ENCODE measurements at regions not wholly inside any gene's neighbourhood (a gene's known extent, or its start where the extent isn't known, plus 50 kb on each side); places are given as distances from the start of the nearest gene placed in this dataset.
A peak's percentile ranks its signal among the peaks of the same experiment; 100 is the strongest.

DNA sequence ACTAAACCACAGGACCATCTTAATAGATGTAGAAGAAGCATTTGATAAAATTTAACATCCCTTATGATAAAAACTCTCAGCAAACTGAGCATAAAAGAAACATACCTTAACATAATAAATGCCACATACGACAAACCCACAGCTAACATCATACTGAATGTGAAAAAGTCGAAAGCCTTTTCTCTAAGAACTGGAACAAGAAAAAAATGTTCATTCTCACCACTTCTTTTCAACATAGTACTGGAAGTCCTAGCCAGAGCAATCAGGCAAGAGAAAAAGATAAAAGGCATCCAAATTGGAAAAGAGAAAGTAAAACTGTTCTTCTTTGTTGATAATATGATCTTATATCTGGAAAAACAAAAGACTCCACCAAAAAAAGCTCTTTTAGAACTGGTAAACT, 134.2 kb downstream of the RPL22L1 start:
- Histone ChIP-seq H3K9ac (no peak overlapping the region), H3K4me1 (ENCODE audit: control insufficient read depth in 1 of 2, insufficient read depth in 2 of 2, low read depth in 1 of 2, low read length in 1 of 2) (peaks cover 2 to 10% of the 10 kb centered on the region in 2 experiments; a peak in 3 of 4 replicates)
- POLR2A ChIA-PET = no interaction called here

DNA sequence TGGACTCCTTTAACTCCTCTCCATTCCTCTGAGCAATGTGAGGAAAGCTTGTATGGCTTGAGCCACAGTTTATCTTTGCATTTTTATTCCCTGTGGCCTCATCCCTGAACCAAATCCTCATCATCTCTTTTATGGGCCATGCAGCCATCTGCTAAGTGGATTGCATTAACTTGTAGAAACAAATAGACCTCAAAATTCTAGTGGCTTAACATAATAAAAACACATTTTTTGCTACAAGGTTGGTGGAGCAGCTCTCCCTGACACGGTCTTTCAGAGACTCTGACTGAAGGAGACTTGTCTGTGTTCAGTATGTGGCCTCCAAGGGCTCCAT, 135.3 kb downstream of the RPL22L1 start:
- Histone ChIP-seq H2AFZ (ENCODE audit: low read depth) (no peak overlapping the region), H3K27me3 (ENCODE audit: insufficient read depth) (no peaks in the 10 kb centered on the region), H3K4me1 (ENCODE audit: control insufficient read depth in 1 of 2, insufficient read depth in 2 of 2, low read depth in 1 of 2, low read length in 1 of 2) (peaks cover 6 to 7% of the 10 kb centered on the region in 2 experiments; a peak in 2 of 4 replicates), H3K79me2 (ENCODE audit: insufficient read depth) (no peaks in the 10 kb centered on the region), H3F3A (replicated peaks; ENCODE audit: insufficient read depth) (no peaks in the 10 kb centered on the region), H3K9me3 (no peaks in the 10 kb centered on the region), H4K20me1 (ENCODE audit: insufficient read depth) (no peaks in the 10 kb centered on the region), H3K9ac (no peak overlapping the region), H3K27ac (ENCODE audit: low read depth in 2 of 2, low read length in 1 of 2) (no peak overlapping the region), H3K9me2 (no peaks in the 10 kb centered on the region), H3K4me3 (ENCODE audit: low read depth in 2 of 2, low read length in 1 of 2) (no peak overlapping the region), H3K4me2 (no peak overlapping the region), H3K36me3 (replicated peaks in 1 of 2; ENCODE audit: control insufficient read depth in 1 of 2, insufficient read depth in 2 of 2, low read length in 1 of 2) (no peaks in the 10 kb centered on the region)
- ChIA-PET POLR2A (no interaction called here), CTCF (no interaction called here)
- 89% methylated on average over 1 of the region's 1 CpG for WGBS (ENCODE audit: low lambda C conversion rate)
- DNase-seq = no peak
- no peak for TF ChIP-seq TAF1 (IDR thresholded peaks at IDR 0.05; ENCODE audit: borderline replicate concordance, low read depth, low read length)
- no peak for TF ChIP-seq EP300 (IDR thresholded peaks at IDR 0.05; ENCODE audit: borderline replicate concordance in 1 of 2, low read depth in 1 of 2, low read length in 1 of 2)
- no peak for TF ChIP-seq RFX5 (IDR thresholded peaks at IDR 0.05; ENCODE audit: low read length)

More for the DNA sequence above, 134.2 kb downstream of the RPL22L1 start:
- Histone ChIP-seq H3K27ac (ENCODE audit: low read depth in 2 of 2, low read length in 1 of 2) (no peak overlapping the region), H3K4me2 (0 out of 2 replicates have a peak overlapping the region, but pooled peaks have one; percentile 25), H3K79me2 (ENCODE audit: insufficient read depth) (no peaks in the 10 kb centered on the region), H3F3A (replicated peaks; ENCODE audit: insufficient read depth) (no peaks in the 10 kb centered on the region), H3K36me3 (replicated peaks in 1 of 2; ENCODE audit: control insufficient read depth in 1 of 2, insufficient read depth in 2 of 2, low read length in 1 of 2) (no peaks in the 10 kb centered on the region), H3K27me3 (ENCODE audit: insufficient read depth) (no peaks in the 10 kb centered on the region), H3K4me3 (ENCODE audit: low read depth in 2 of 2, low read length in 1 of 2) (no peak overlapping the region), H3K9me2 (no peaks in the 10 kb centered on the region), H2AFZ (ENCODE audit: low read depth) (peak overlapping the region; percentile 42; the same call in 1 of the 2 replicates), H3K9me3 (no peaks in the 10 kb centered on the region), H4K20me1 (ENCODE audit: insufficient read depth) (no peaks in the 10 kb centered on the region)
- CTCF ChIA-PET = no interaction called here
- DNase-seq = no peak
- WGBS (ENCODE audit: low lambda C conversion rate) = 90% methylated on average over 2 of the region's 2 CpGs
- TF ChIP-seq CHD2 (IDR thresholded peaks at IDR 0.05; ENCODE audit: low read length, partially characterized antibody) = no peak
- TF ChIP-seq, protein P1, sequence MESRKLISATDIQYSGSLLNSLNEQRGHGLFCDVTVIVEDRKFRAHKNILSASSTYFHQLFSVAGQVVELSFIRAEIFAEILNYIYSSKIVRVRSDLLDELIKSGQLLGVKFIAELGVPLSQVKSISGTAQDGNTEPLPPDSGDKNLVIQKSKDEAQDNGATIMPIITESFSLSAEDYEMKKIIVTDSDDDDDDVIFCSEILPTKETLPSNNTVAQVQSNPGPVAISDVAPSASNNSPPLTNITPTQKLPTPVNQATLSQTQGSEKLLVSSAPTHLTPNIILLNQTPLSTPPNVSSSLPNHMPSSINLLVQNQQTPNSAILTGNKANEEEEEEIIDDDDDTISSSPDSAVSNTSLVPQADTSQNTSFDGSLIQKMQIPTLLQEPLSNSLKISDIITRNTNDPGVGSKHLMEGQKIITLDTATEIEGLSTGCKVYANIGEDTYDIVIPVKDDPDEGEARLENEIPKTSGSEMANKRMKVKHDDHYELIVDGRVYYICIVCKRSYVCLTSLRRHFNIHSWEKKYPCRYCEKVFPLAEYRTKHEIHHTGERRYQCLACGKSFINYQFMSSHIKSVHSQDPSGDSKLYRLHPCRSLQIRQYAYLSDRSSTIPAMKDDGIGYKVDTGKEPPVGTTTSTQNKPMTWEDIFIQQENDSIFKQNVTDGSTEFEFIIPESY (IDR thresholded peaks at IDR 0.05; ENCODE audit: borderline replicate concordance, low read depth) = no peak
- no peak for TF ChIP-seq FOSL2 (IDR thresholded peaks at IDR 0.05; ENCODE audit: borderline replicate concordance, low read depth)
- TF ChIP-seq, protein P2, sequence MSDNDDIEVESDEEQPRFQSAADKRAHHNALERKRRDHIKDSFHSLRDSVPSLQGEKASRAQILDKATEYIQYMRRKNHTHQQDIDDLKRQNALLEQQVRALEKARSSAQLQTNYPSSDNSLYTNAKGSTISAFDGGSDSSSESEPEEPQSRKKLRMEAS (IDR thresholded peaks at IDR 0.05; ENCODE audit: low read depth) = no peak
- TF ChIP-seq SMC3 (IDR thresholded peaks at IDR 0.05; ENCODE audit: low read depth, low read length) = no peak
- TF ChIP-seq, protein P3, sequence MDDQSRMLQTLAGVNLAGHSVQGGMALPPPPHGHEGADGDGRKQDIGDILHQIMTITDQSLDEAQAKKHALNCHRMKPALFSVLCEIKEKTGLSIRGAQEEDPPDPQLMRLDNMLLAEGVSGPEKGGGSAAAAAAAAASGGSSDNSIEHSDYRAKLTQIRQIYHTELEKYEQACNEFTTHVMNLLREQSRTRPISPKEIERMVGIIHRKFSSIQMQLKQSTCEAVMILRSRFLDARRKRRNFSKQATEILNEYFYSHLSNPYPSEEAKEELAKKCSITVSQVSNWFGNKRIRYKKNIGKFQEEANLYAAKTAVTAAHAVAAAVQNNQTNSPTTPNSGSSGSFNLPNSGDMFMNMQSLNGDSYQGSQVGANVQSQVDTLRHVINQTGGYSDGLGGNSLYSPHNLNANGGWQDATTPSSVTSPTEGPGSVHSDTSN (IDR thresholded peaks at IDR 0.05) = no peak
- TF ChIP-seq, protein P4, sequence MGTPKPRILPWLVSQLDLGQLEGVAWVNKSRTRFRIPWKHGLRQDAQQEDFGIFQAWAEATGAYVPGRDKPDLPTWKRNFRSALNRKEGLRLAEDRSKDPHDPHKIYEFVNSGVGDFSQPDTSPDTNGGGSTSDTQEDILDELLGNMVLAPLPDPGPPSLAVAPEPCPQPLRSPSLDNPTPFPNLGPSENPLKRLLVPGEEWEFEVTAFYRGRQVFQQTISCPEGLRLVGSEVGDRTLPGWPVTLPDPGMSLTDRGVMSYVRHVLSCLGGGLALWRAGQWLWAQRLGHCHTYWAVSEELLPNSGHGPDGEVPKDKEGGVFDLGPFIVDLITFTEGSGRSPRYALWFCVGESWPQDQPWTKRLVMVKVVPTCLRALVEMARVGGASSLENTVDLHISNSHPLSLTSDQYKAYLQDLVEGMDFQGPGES (IDR thresholded peaks at IDR 0.05; ENCODE audit: low read depth, low read length) = no peak
- no peak for TF ChIP-seq RAD21 (IDR thresholded peaks at IDR 0.05; ENCODE audit: low read length)
- no peak for TF ChIP-seq EP300 (IDR thresholded peaks at IDR 0.05; ENCODE audit: borderline replicate concordance in 1 of 2, low read depth in 1 of 2, low read length in 1 of 2)
- TF ChIP-seq MEF2A (IDR thresholded peaks at IDR 0.05; ENCODE audit: borderline replicate concordance, low read depth) = no peak

Measured in SK-N-SH (cell line).